Muscle of back (tissue), 3 donors: ENCODE measurements at regions not wholly inside any gene's neighbourhood (a gene's known extent, or its start where the extent isn't known, plus 50 kb on each side); places are given as distances from the start of the nearest gene placed in this dataset.
"Not testable (repeated sequence)": the region's sequence is repeated elsewhere in the genome, so short reads cannot be mapped to it uniquely, and the experiment has no call there.

Experiments used
- DNase-seq, 3 donors: peaks; one replicate each; pipeline versions ENCODE4 v3.0.0 to v3.0.0-alpha.2; 2013

- peak; percentile 43 to 72 (median 50) for DNase-seq
These were observed 280.5 kb downstream of the TLL1 start for GRCh38 chr4:166153548-166153947.

DNA sequence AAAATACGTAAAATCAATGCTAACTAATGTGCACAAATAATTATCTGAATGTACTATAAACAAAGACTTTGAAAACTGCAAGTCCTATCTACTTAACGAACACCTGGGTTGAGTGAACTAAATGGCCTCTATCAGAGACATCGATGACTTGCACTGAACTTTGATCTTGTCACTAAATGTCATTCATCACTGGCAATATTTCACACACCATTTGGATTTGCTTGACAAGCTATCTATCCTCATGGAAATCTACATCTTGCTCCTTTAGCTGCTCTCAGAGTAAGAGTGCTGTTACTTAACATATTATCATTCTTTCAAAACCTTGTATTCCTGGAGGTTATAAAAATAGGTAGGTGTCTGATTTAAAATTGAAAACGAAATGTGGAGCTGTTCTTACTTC, 289.3 kb downstream of the TLL1 start:
- DNase-seq = no peak

DNA sequence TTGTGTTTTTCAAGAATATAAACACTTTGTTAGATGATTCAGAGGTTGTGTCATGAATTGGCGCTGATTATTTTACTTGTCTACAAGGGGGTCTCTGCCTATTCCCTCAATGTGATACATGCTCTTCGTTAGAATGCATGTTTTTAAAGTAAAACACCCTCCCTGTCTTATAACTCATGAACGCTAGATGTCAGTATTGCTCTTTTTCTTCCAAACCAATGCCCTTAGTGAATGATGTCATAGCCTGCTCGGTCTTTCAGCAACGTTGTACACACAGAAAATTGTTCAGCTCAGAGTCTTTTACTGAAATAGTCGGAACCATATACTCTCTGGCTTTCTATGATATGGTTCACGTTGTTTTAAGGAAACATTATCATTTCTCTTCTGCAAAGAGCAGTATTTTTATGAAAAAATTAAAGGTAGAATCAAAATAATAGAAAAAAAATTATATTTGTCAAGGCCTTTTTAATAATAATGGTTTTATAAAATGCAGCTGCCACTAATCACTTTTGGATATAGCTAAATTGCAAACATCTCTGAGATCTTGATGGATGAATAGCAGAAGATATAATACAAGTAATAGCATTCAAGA, 292.9 kb downstream of the TLL1 start:
- DNase-seq = peak; percentile 70 to 84 (median 75)

DNA sequence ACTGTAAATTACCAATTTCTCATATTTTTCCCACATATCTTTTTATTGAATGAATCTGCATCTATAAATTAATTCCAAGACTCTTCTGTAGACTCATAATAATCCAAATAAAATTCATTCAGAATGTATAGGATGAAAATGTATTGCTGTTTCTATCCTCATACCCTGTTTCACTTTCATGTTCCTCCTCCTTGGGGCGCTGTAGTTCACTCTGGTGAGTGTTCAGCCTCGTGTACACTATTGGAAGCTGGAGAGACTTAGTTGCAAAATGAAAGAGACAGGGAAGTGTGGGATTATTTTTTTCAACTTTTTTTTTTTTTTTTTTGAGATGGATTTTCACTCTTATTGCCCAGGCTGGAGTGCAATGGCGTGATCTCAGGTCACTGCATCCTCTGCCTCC, 296.1 kb downstream of the TLL1 start:
- DNase-seq = no peak

- no peak for DNase-seq
These were observed 299.6 kb downstream of the TLL1 start for GRCh38 chr4:166172619-166173018.

DNA sequence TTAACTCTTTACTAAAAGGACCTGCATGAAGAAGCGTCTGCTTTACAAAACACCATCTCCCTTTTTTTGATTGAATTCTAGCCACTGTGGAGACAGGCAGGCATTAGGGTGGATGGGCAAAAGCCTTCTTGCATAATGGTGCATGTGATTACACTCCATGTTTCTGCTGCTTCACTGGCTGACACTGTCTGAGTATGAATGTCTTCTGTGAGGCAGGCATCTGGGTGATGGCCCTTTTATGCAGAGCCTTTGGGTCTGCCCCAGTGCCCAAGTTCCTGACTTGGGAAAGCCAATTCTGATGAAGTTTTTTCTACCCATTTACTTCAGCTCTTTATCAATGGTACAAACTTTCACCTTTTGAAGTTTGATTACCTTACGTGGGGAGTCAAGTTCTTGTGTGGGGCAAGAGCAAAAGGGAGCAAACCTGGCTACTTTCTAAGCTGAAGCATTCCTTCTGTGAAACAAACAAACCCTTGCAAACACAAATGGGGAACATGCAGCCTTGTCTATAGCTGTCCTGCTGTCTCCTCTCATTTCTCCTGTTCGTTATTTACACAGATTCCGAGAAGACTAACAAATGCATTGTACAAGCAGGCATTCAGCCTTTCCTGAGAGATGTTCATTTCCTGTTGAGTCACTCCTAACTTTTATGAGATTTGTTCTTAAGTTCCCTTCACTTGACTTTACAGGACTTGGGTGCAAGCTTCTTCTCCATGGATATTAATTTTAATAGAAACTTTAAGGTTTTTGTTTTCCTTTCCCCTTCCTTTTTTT, 301.9 kb downstream of the TLL1 start:
- no peak for DNase-seq

GRCh38 chr4:166182145-166182544, 309.1 kb downstream of the TLL1 start:
- no peak for DNase-seq

GRCh38 chr4:166195101-166195500, 322.1 kb downstream of the TLL1 start:
- no peak for DNase-seq

DNA sequence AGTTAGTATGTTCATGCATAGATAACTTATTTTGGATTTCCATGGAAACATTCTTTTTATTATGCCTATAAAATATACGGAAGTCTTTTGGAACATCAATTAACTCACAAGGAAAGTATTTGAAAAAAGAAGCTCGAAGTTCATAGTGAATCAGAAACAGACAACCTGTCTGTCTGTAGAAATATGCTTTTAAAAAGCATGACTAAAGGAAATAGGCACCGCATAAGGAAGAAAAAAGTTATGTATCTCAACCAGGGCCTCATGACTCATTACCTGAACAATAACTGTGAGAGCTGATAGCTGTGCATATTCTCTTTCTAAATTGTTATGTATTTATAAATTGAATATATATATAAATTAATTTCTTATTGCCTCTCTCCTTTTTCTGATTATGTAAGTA, 324.1 kb downstream of the TLL1 start:
- DNase-seq = no peak

- no peak for DNase-seq
These were observed 325.0 kb downstream of the TLL1 start for GRCh38 chr4:166198041-166198440.

GRCh38 chr4:166198516-166199310, 325.7 kb downstream of the TLL1 start:
- DNase-seq = no peak

GRCh38 chr4:166202991-166203390, 330.0 kb downstream of the TLL1 start:
- peak in 1 of 3 donors; percentile 8 for DNase-seq

- not testable (repeated sequence) for DNase-seq
These were observed 339.3 kb downstream of the TLL1 start for GRCh38 chr4:166212326-166212725.

DNA sequence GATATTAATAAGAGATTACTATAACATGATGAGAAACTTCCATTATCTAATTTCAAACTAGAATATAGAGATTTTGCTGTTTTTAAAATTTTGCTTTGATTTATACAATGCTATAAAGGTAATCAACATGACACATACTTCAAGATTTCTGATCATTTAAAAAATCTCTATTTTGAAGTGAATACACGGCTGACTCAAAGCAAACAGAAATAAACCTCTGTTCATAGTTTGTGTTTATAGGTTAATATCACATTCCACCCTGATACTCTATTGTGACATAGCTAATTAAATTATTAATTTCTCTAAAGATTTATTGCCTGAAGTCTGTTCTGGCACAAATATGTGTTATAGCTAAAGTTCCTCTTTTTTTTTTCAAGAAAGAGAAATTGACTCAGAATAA, 349.2 kb downstream of the TLL1 start:
- DNase-seq = no peak

- DNase-seq = no peak
These were observed 355.1 kb downstream of the TLL1 start for GRCh38 chr4:166228112-166228511.

DNA sequence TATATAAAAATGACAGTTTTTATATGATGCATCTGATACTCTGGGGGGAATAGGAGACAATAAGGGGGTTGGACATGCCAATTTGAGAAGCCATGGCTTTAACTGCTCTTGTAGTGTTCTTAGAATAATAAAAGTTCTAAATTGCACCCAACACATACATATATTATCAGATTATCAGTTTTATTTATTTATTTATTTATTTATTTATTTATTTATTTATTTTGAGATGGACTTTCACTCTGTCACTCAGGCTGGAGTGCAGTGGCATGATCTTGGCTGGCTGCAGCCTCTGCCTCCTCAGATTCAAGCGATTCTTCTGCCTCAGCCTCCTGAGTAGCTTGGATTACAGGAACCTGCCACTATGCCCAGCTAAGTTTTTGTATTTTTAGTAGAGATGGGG, 356.8 kb downstream of the TLL1 start:
- no peak for DNase-seq

- DNase-seq = no peak
These were observed 357.8 kb downstream of the TLL1 start for GRCh38 chr4:166230841-166231240.

DNA sequence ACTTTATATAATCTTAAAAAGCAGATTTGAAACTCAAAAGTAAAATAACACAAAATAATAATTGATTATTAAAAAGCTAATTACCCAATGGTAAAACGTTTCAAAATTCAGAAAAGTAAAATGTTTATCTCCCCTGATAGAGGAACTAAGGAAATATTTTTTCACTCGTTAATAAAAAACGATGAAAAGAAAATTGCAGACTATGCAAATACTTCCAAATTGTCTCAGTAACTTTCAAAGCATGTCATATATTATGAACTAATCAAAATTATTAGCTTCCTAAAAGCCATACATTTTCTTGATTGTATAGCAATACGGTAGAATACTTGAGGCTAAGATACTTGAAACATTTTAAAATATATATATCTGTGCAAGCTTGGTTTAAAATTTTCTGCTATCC, 366.3 kb downstream of the TLL1 start:
- DNase-seq = no peak

DNA sequence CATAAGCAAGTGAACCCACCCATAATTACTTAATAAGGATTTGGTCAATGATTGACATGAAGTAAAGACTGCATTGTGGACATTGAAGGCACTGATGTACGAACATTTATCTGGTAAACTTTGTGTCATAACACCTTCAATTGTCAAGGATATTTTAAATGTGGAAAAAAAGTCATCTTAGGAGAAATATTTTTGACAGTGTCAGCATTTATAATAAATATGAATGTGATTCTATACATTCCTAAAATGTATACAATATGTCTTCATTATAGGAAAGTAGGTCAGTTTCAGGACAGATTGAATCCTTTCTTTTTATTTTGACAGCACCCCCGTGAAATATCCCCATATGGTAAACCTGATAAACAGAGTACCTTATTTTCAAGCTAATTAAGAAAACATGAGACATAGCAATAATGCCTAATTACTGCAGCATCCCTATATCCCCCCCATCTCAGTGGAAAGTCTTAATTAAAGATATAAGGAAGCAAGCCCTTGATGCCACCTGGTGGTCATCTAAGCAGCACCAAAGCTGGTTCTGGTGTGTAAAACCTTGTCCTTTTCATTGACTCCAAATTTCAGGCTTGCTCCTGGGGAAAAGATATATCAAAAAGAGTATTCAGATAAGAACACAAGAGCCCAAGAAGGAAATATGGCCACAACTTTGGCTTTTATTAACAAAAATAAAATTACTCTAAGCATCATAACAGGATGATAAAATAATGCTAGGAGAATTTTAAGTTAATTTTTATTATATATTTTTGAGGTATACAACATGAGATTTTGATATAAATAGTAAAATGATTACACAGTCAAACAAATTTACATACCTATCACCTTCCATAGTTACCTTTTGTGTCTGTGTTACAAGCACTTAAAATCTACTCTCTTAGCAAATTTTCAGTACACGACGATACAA, 379.7 kb downstream of the TLL1 start:
- peak in 1 of 3 donors; percentile 11 for DNase-seq

DNA sequence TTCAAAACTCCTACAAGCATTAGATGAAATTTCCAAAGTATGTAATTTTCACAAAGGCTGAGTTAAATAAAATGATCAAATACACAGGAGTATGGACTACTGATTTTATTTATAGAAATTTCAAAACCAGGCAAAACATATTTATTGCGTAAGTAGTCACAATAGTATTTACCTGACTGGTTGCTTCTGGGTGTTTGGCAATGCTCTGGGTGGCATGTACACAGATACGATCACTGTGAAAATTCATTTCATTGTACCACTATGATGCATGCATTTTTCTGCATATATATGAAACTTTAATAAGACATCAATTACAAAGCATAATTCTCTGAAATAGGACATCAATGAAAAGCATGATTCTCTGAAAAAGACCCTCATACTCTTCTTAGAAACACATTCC, 384.2 kb downstream of the TLL1 start:
- DNase-seq = no peak

DNA sequence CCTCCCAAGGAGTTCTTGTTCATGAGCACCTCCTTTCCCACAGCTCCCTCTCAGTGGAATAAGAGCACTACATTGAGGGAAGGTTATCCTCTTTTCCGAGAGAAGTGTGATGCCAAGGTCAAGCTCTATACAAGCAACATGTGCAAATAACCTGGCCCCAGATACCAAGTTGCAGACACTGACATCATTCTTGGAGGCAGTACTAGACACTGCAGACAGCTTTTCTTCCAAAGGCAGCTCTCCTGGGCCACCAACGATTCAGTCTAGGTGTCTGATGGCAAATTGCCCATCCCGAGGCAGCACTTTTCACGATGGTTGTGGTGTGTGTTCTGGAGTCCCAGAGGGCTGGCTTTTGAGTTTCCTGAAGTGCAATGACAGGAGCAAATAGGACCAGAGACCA, 384.9 kb downstream of the TLL1 start:
- peak in 2 of 3 donors; percentile 13 to 29 for DNase-seq

DNA sequence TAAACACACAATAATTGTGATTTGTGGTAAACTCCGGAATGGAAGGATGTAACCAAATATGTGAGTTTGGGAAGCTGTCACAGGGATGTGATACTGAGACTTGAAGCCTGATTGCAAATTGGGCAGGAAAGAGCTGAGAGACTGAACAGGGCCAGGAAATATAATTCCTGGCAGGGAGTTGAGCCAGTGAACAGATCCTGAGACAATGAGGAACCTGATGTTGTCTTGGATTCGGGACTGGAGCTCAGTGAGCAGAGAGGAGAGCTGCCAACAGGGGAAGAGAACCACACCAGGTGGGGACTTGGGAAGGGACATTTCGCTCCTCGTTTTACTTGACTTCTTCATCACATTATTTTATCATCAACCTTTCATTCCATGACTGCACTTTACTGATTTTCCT, 386.0 kb downstream of the TLL1 start:
- peak in 2 of 3 donors; percentile 4 to 6 for DNase-seq
